ENCODE measurements at regions not wholly inside any gene's neighbourhood (a gene's known extent, or its start where the extent isn't known, plus 50 kb on each side); places are given as distances from the start of the nearest gene placed in this dataset.

GRCh38 chr5:18329328-18329727 lies 695.1 kb downstream of the TAF11L14 start:
- TF ChIP-seq CTCF (IDR thresholded peaks at IDR 0.05) (no peak), POLR2A (IDR thresholded peaks at IDR 0.05) (no peak)

All from Peyer's patch (tissue), 4 donors.